OCI-LY1 (cell line): ENCODE measurements at regions not wholly inside any gene's neighbourhood (a gene's known extent, or its start where the extent isn't known, plus 50 kb on each side); places are given as distances from the start of the nearest gene placed in this dataset.

ENCODE experiments used
- H2AFZ ChIP-seq: fragments of 200-600 bp; sonication (generic), shearing (Covaris generic); 2 replicates; pipeline ENCODE4 v1.6.0; 2014; ENCODE audit warnings: antibody characterized with exemption, mild to moderate bottlenecking, low read length
- H3F3A ChIP-seq: fragments of 200-600 bp; sonication (generic), shearing (Covaris generic); 2 replicates; pipeline ENCODE4 v1.6.0; 2014; ENCODE audit warnings: mild to moderate bottlenecking, antibody characterized with exemption, low read length, moderate library complexity; ENCODE audit not compliant: insufficient read depth
- H3K27ac ChIP-seq: fragments of 200-600 bp; sonication (generic); 2 replicates; pipeline ENCODE4 v1.5.1; 2014; ENCODE audit warnings: low read length, mixed run types, mild to moderate bottlenecking, low read depth; ENCODE audit not compliant: poor library complexity, severe bottlenecking
- H3K27me3 ChIP-seq: fragments of 200-600 bp; sonication (generic); 2 replicates; pipeline ENCODE4 v1.6.0; 2014; ENCODE audit warnings: antibody characterized with exemption, mild to moderate bottlenecking, low read length, moderate library complexity; ENCODE audit not compliant: insufficient read depth
- H3K36me3 ChIP-seq: fragments of 200-600 bp; sonication (generic); 2 replicates; pipeline ENCODE4 v1.6.1; 2014; ENCODE audit warnings: mild to moderate bottlenecking, antibody characterized with exemption, low read length, moderate library complexity, mixed read lengths; ENCODE audit not compliant: insufficient read depth
- H3K4me1 ChIP-seq: fragments of 200-600 bp; sonication (generic); 2 replicates; pipeline ENCODE4 v1.5.1; 2014; ENCODE audit warnings: mild to moderate bottlenecking, low read length, moderate library complexity; ENCODE audit not compliant: insufficient read depth, severe bottlenecking
- H3K4me2 ChIP-seq: fragments of 200-600 bp; sonication (generic), shearing (Covaris generic); 2 replicates; pipeline ENCODE4 v1.6.1; 2014; ENCODE audit warnings: low read length
- H3K4me3 ChIP-seq: fragments of 200-600 bp; sonication (generic); 2 replicates; pipeline ENCODE4 v1.5.1; 2014; ENCODE audit warnings: low read length, low read depth, mild to moderate bottlenecking, mixed read lengths; ENCODE audit not compliant: poor library complexity, severe bottlenecking
- H3K79me2 ChIP-seq: fragments of 200-600 bp; shearing (Covaris generic); 2 replicates; pipeline ENCODE4 v1.6.1; 2016; ENCODE audit warnings: mixed run types, low read length, mixed read lengths; ENCODE audit not compliant: insufficient read depth
- H3K9ac ChIP-seq: fragments of 200-600 bp; sonication (generic), shearing (Covaris generic); 2 replicates; pipeline ENCODE4 v1.6.1; 2014; ENCODE audit warnings: mild to moderate bottlenecking, low read length, mixed read lengths
- H3K9me2 ChIP-seq: fragments of 200-600 bp; sonication (generic), shearing (Covaris generic); 2 replicates; pipeline ENCODE4 v1.6.1; 2014; ENCODE audit warnings: low read depth, mild to moderate bottlenecking, low read length, mixed read lengths
- H3K9me3 ChIP-seq: fragments of 200-600 bp; shearing (Covaris generic); 2 replicates; pipeline ENCODE4 v1.6.1; 2014; ENCODE audit warnings: low read length, mixed read lengths
- H4K20me1 ChIP-seq: fragments of 200-600 bp; sonication (generic), shearing (Covaris generic); 2 replicates; pipeline ENCODE4 v1.6.0; 2016; ENCODE audit warnings: mild to moderate bottlenecking, low read length; ENCODE audit not compliant: insufficient read depth
- CTCF ChIP-seq: fragments of 200-600 bp; sonication (generic), shearing (Covaris generic); IDR thresholded peaks from 2 replicates; pipeline ENCODE4 v1.5.1; 2017; ENCODE audit warnings: mild to moderate bottlenecking, antibody characterized with exemption, low read length, moderate library complexity, mixed read lengths
- EZH2 ChIP-seq: fragments of 200-600 bp; sonication (generic), shearing (Covaris generic); IDR thresholded peaks from 2 replicates; pipeline ENCODE4 v1.8.0; 2017; ENCODE audit warnings: borderline replicate concordance, mixed run types, mild to moderate bottlenecking, antibody characterized with exemption, low read length, moderate library complexity, mixed read lengths

GRCh38 chr3:36257158-36257852 is 123.0 kb upstream of the STAC start:
- H4K20me1 ChIP-seq: no peaks in the 10 kb centered on the region
- H3F3A ChIP-seq: no peaks in the 10 kb centered on the region
- no peak for TF ChIP-seq CTCF
- no peak for TF ChIP-seq EZH2
- no peak overlapping the region for H3K9ac ChIP-seq
- H3K4me2 ChIP-seq: no peak overlapping the region
- H3K9me2 ChIP-seq: no peaks in the 10 kb centered on the region
- no peaks in the 10 kb centered on the region for H3K27me3 ChIP-seq
- no peak overlapping the region for H2AFZ ChIP-seq
- H3K36me3 ChIP-seq: no peaks in the 10 kb centered on the region
- H3K4me1 ChIP-seq: no peaks in the 10 kb centered on the region
- no peak overlapping the region for H3K4me3 ChIP-seq
- H3K9me3 ChIP-seq: no peaks in the 10 kb centered on the region
- no peak overlapping the region for H3K27ac ChIP-seq
- H3K79me2 ChIP-seq: no peaks in the 10 kb centered on the region

- Histone ChIP-seq H2AFZ (no peak overlapping the region), H3K4me2 (no peak overlapping the region), H3F3A (no peaks in the 10 kb centered on the region), H3K4me1 (no peaks in the 10 kb centered on the region), H3K9ac (no peak overlapping the region), H3K27me3 (no peaks in the 10 kb centered on the region), H3K79me2 (no peaks in the 10 kb centered on the region), H3K9me3 (no peaks in the 10 kb centered on the region), H3K4me3 (no peak overlapping the region), H3K27ac (no peak overlapping the region), H4K20me1 (no peaks in the 10 kb centered on the region), H3K36me3 (no peaks in the 10 kb centered on the region), H3K9me2 (no peaks in the 10 kb centered on the region)
- no peak for TF ChIP-seq CTCF
- TF ChIP-seq EZH2: no peak
These were observed 121.9 kb upstream of the STAC start for GRCh38 chr3:36258421-36258820.

- Histone ChIP-seq H3F3A (no peaks in the 10 kb centered on the region), H3K36me3 (no peaks in the 10 kb centered on the region), H4K20me1 (no peaks in the 10 kb centered on the region), H3K27ac (no peak overlapping the region), H3K27me3 (no peaks in the 10 kb centered on the region), H3K4me2 (no peak overlapping the region), H3K4me3 (no peak overlapping the region), H3K4me1 (no peaks in the 10 kb centered on the region), H3K9me2 (no peaks in the 10 kb centered on the region), H2AFZ (no peak overlapping the region), H3K9me3 (no peaks in the 10 kb centered on the region), H3K9ac (no peak overlapping the region), H3K79me2 (no peaks in the 10 kb centered on the region)
- no peak for TF ChIP-seq EZH2
- TF ChIP-seq CTCF: no peak
These were observed 120.7 kb upstream of the STAC start for GRCh38 chr3:36259580-36259979.
